PC-9 (cell line): ENCODE measurements at regions not wholly inside any gene's neighbourhood (a gene's known extent, or its start where the extent isn't known, plus 50 kb on each side); places are given as distances from the start of the nearest gene placed in this dataset.

Source experiments
- EZH2 ChIP-seq: fragments of 200-600 bp; sonication (generic); IDR thresholded peaks from 2 replicates; pipeline ENCODE4 v1.8.0; 2017; ENCODE audit warnings: antibody characterized with exemption, low read depth
- TF ChIP-seq, protein P1 (sequence below): fragments of 200-600 bp; sonication (generic); conservative IDR thresholded peaks from 2 replicates; pipeline ENCODE4 v1.6.1; 2017; ENCODE audit warnings: mixed run types, antibody characterized with exemption, mild to moderate bottlenecking, moderate library complexity

DNA sequence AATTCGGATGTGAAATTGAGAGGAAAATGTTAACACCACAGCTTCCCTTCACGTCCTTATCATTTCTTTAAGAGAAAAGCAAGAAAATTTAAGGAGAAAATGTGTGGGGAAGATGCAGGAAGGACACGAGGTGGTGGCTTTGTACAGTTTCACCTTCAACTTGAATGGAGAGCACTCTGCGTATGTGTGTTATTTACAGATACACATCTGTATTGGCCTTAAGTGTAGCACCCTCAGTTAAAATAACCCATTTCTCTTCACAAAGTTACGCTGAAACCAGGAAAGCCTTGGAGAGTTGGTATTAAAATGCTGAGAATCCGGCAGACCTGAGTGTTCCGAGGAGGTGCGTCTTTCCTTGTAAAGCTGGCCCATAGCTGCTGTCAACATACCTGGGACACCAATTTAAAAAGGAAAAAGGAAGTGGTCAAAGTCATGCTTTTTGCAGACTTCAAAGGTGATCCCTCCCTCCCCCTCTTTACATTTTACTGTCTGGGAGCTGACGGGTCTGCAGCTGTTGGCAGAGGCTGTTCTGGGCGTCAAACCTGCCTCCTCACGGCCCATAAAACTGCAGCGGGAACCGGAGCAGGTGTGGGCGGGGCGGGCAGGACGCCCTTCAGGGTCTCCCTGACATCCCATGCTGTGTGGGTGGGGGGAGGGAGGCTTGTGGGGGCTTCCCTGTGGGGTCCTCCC, 61.3 kb upstream of the TBXT start:
- TF ChIP-seq, protein P1, sequence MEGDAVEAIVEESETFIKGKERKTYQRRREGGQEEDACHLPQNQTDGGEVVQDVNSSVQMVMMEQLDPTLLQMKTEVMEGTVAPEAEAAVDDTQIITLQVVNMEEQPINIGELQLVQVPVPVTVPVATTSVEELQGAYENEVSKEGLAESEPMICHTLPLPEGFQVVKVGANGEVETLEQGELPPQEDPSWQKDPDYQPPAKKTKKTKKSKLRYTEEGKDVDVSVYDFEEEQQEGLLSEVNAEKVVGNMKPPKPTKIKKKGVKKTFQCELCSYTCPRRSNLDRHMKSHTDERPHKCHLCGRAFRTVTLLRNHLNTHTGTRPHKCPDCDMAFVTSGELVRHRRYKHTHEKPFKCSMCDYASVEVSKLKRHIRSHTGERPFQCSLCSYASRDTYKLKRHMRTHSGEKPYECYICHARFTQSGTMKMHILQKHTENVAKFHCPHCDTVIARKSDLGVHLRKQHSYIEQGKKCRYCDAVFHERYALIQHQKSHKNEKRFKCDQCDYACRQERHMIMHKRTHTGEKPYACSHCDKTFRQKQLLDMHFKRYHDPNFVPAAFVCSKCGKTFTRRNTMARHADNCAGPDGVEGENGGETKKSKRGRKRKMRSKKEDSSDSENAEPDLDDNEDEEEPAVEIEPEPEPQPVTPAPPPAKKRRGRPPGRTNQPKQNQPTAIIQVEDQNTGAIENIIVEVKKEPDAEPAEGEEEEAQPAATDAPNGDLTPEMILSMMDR = no peak
- no peak for TF ChIP-seq EZH2
